Karpas-422 (cell line): ENCODE measurements at regions not wholly inside any gene's neighbourhood (a gene's known extent, or its start where the extent isn't known, plus 50 kb on each side); places are given as distances from the start of the nearest gene placed in this dataset.

Source experiments
- DNase-seq: peaks from one replicate; pipeline ENCODE4 v3.0.0-alpha.2; 2015
- H2AFZ ChIP-seq: fragments of 200-600 bp; sonication (generic); 2 replicates; pipeline ENCODE4 v1.6.1; 2014; ENCODE audit warnings: antibody characterized with exemption, low read length, mixed read lengths
- H3K27ac ChIP-seq: fragments of 200-600 bp; sonication (generic); 2 replicates; pipeline ENCODE4 v1.5.1; 2014; ENCODE audit warnings: mild to moderate bottlenecking, low read length, moderate library complexity
- H3K27me3 ChIP-seq: fragments of 200-600 bp; sonication (generic); 2 replicates; pipeline ENCODE4 v1.6.1; 2014; ENCODE audit warnings: low read length, mixed read lengths
- H3K36me3 ChIP-seq: fragments of 200-600 bp; sonication (generic); 2 replicates; pipeline ENCODE4 v1.6.1; 2014; ENCODE audit warnings: low read length, mixed read lengths; ENCODE audit not compliant: insufficient read depth
- H3K4me1 ChIP-seq: fragments of 200-600 bp; sonication (generic); 2 replicates; pipeline ENCODE4 v1.6.1; 2014; ENCODE audit warnings: mild to moderate bottlenecking, low read length, mixed read lengths
- H3K4me2 ChIP-seq: fragments of 200-600 bp; sonication (generic); 2 replicates; pipeline ENCODE4 v1.6.1; 2014; ENCODE audit warnings: low read length, low read depth, mild to moderate bottlenecking; ENCODE audit not compliant: poor library complexity, severe bottlenecking
- H3K4me3 ChIP-seq: fragments of 200-600 bp; sonication (generic); 2 replicates; pipeline ENCODE4 v1.5.1; 2014; ENCODE audit warnings: mild to moderate bottlenecking, antibody characterized with exemption, low read length, mixed read lengths
- H3K79me2 ChIP-seq: fragments of 200-600 bp; sonication (generic); 2 replicates; pipeline ENCODE4 v1.6.1; 2014; ENCODE audit warnings: mild to moderate bottlenecking, low read length, mixed read lengths
- H3K9ac ChIP-seq: fragments of 200-600 bp; sonication (generic); 2 replicates; pipeline ENCODE4 v1.6.0; 2014; ENCODE audit warnings: low read length
- H3K9me2 ChIP-seq: fragments of 200-600 bp; sonication (generic), shearing (Covaris generic); replicated peaks from 2 replicates; pipeline ENCODE4 v1.6.0; 2014; ENCODE audit warnings: mild to moderate bottlenecking, low read length, moderate library complexity; ENCODE audit not compliant: insufficient read depth
- H3K9me3 ChIP-seq: fragments of 300-700, 200-600 bp; sonication (generic); 2 replicates; pipeline ENCODE4 v1.6.1; 2014; ENCODE audit warnings: low read length, mixed read lengths
- H4K20me1 ChIP-seq: fragments of 200-600 bp; sonication (generic); 2 replicates; pipeline ENCODE4 v1.6.1; 2014; ENCODE audit warnings: mild to moderate bottlenecking, antibody characterized with exemption, low read length, low read depth; ENCODE audit not compliant: insufficient read depth

- no peak overlapping the region for H3K4me3 ChIP-seq
- H3K27ac ChIP-seq, result no peak overlapping the region
- no peaks in the 10 kb centered on the region for H4K20me1 ChIP-seq
- H3K4me1 ChIP-seq, result peaks cover 8% of the 10 kb centered on the region
- H3K27me3 ChIP-seq, result no peaks in the 10 kb centered on the region
- no peak overlapping the region for H3K4me2 ChIP-seq
- no peaks in the 10 kb centered on the region for H3K9me2 ChIP-seq
- no peaks in the 10 kb centered on the region for H3K9me3 ChIP-seq
- H3K79me2 ChIP-seq, result no peaks in the 10 kb centered on the region
- no peaks in the 10 kb centered on the region for H3K36me3 ChIP-seq
- no peak overlapping the region for H3K9ac ChIP-seq
- H2AFZ ChIP-seq, result no peak overlapping the region
- no peak for DNase-seq
Observed at GRCh38 chr3:182473191-182473710, 320.1 kb upstream of the ATP11B start.

- no peak for DNase-seq
- no peaks in the 10 kb centered on the region for H4K20me1 ChIP-seq
- H3K9ac ChIP-seq, result no peak overlapping the region
- H2AFZ ChIP-seq, result no peak overlapping the region
- H3K9me3 ChIP-seq, result no peaks in the 10 kb centered on the region
- H3K79me2 ChIP-seq, result no peaks in the 10 kb centered on the region
- H3K27me3 ChIP-seq, result no peaks in the 10 kb centered on the region
- H3K4me3 ChIP-seq, result no peak overlapping the region
- no peak overlapping the region for H3K27ac ChIP-seq
- H3K4me1 ChIP-seq, result no peaks in the 10 kb centered on the region
- no peaks in the 10 kb centered on the region for H3K36me3 ChIP-seq
- no peak overlapping the region for H3K4me2 ChIP-seq
- H3K9me2 ChIP-seq, result no peaks in the 10 kb centered on the region
Observed at GRCh38 chr3:182478369-182478768, 314.9 kb upstream of the ATP11B start.

GRCh38 chr3:182479419-182480336 is 313.6 kb upstream of the ATP11B start:
- Histone ChIP-seq H3K79me2 (no peaks in the 10 kb centered on the region), H4K20me1 (no peaks in the 10 kb centered on the region), H3K9me2 (no peaks in the 10 kb centered on the region), H3K9ac (no peak overlapping the region), H3K27ac (no peak overlapping the region), H2AFZ (no peak overlapping the region), H3K36me3 (no peaks in the 10 kb centered on the region), H3K27me3 (no peaks in the 10 kb centered on the region), H3K4me2 (no peak overlapping the region), H3K4me1 (no peaks in the 10 kb centered on the region), H3K9me3 (no peaks in the 10 kb centered on the region), H3K4me3 (no peak overlapping the region)
- DNase-seq, result no peak

DNA sequence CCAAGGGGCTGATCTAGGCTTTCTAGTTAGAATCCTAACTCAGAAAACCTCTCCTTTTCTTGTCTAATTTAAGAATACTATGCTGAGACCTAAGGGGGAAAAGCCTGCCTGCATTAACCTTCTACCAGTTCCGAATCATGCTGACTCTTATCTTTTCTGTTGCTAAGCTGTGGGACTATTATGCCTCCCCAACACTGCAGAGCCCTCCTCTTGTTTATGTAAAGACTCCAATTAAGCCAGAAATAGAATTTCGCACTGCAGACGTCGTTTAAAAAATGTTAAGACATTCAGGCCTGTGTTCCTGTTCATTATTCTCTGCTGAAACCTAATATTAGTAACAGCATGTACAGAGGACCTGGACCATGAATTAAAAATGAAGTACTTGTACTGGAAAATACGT is 310.6 kb upstream of the ATP11B start:
- no peaks in the 10 kb centered on the region for H3K79me2 ChIP-seq
- H3K4me3 ChIP-seq, result no peak overlapping the region
- DNase-seq, result no peak
- H3K9me2 ChIP-seq, result no peaks in the 10 kb centered on the region
- no peaks in the 10 kb centered on the region for H4K20me1 ChIP-seq
- no peak overlapping the region for H3K27ac ChIP-seq
- no peaks in the 10 kb centered on the region for H3K27me3 ChIP-seq
- H2AFZ ChIP-seq, result no peak overlapping the region; the same call in 1 of the 2 replicates
- no peaks in the 10 kb centered on the region for H3K36me3 ChIP-seq
- H3K4me1 ChIP-seq, result peaks cover 10% of the 10 kb centered on the region
- no peak overlapping the region for H3K4me2 ChIP-seq
- H3K9ac ChIP-seq, result no peak overlapping the region
- no peaks in the 10 kb centered on the region for H3K9me3 ChIP-seq

DNA sequence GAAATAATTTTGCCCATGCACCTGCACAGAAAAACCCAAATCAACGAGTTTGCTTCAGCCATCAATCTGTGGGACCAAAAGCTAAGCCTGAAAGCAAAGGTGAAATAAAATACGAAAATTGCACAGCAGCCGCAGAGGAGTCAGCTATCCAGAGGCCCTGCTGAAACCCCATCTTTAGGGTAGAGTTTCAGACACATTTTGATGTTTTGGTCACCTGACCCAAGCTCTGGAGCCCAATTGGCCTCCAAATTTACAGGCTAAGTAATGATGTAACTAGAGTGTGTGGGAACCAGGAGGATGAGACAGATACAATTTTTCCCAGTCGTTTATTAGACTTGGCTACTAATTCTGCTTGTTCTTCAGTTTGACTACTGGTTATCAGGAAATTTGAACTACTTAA is 308.6 kb upstream of the ATP11B start:
- H3K36me3 ChIP-seq, result no peaks in the 10 kb centered on the region
- H2AFZ ChIP-seq, result no peak overlapping the region
- H3K4me1 ChIP-seq, result peaks cover 10% of the 10 kb centered on the region
- H3K9me2 ChIP-seq, result no peaks in the 10 kb centered on the region
- H3K27me3 ChIP-seq, result no peaks in the 10 kb centered on the region
- no peak overlapping the region for H3K9ac ChIP-seq
- no peaks in the 10 kb centered on the region for H3K9me3 ChIP-seq
- no peak overlapping the region for H3K4me3 ChIP-seq
- no peak overlapping the region for H3K27ac ChIP-seq
- H3K4me2 ChIP-seq, result no peak overlapping the region
- no peak for DNase-seq
- no peaks in the 10 kb centered on the region for H4K20me1 ChIP-seq
- H3K79me2 ChIP-seq, result no peaks in the 10 kb centered on the region

GRCh38 chr3:182485301-182485700 is 308.0 kb upstream of the ATP11B start:
- Histone ChIP-seq H3K9me2 (no peaks in the 10 kb centered on the region), H3K27me3 (no peaks in the 10 kb centered on the region), H3K36me3 (no peaks in the 10 kb centered on the region), H3K27ac (no peak overlapping the region), H3K9ac (no peak overlapping the region), H3K79me2 (no peaks in the 10 kb centered on the region), H3K4me3 (no peak overlapping the region), H3K4me2 (no peak overlapping the region), H3K9me3 (no peaks in the 10 kb centered on the region), H4K20me1 (no peaks in the 10 kb centered on the region), H2AFZ (no peak overlapping the region), H3K4me1 (peaks cover 13% of the 10 kb centered on the region)
- DNase-seq, result no peak

DNA sequence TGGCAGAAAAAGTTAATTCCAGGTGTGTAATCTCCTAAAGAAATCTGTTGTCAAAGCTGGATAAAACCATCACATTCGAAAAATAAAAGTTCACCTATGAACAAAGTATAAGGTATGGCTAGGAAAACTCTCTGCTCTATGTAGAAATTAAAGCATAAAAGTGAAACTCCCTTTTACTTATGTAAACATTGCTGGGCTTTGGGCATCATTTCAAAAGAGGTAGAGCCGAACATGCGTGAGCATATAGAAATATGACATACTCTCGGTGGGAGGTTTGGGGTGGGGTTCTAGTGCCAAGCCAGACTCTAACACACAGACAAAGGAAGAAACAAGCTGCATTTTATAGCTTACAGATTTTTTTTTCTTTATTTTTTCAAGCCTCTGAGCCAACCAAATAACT is 306.8 kb upstream of the ATP11B start:
- H4K20me1 ChIP-seq, result no peaks in the 10 kb centered on the region
- peaks cover 24% of the 10 kb centered on the region for H3K4me1 ChIP-seq
- no peak overlapping the region for H3K27ac ChIP-seq
- H2AFZ ChIP-seq, result no peak overlapping the region
- DNase-seq, result no peak
- no peak overlapping the region for H3K4me3 ChIP-seq
- H3K9me2 ChIP-seq, result no peaks in the 10 kb centered on the region
- no peak overlapping the region for H3K9ac ChIP-seq
- H3K27me3 ChIP-seq, result no peaks in the 10 kb centered on the region
- H3K79me2 ChIP-seq, result no peaks in the 10 kb centered on the region
- no peaks in the 10 kb centered on the region for H3K36me3 ChIP-seq
- H3K4me2 ChIP-seq, result no peak overlapping the region
- no peaks in the 10 kb centered on the region for H3K9me3 ChIP-seq

DNA sequence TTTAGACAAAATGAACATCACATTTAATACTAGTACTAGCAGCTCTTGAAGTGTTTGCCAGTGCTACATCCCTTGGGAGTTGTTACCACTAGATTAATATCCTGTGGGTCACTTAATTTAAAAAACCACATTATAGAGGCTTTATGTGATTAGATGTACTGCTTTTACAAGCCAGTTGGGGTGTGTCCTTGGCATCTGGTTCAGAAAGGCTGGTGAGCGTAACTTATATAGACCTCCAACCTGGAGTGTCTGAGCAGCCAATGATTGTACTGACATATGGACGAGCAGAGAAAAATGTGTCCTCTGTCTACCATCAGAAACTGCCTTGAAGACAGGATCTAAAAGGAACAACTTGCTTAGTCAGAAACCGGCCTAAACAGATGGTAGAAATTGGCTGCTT is 306.2 kb upstream of the ATP11B start:
- DNase-seq, result no peak
- H2AFZ ChIP-seq, result peak overlapping the region; percentile 34; the same call in 1 of the 2 replicates
- no peaks in the 10 kb centered on the region for H3K36me3 ChIP-seq
- H3K27ac ChIP-seq, result no peak overlapping the region
- no peaks in the 10 kb centered on the region for H4K20me1 ChIP-seq
- H3K4me2 ChIP-seq, result no peak overlapping the region
- H3K79me2 ChIP-seq, result no peaks in the 10 kb centered on the region
- no peaks in the 10 kb centered on the region for H3K27me3 ChIP-seq
- H3K9ac ChIP-seq, result no peak overlapping the region
- H3K4me1 ChIP-seq, result peaks cover 30% of the 10 kb centered on the region
- H3K9me2 ChIP-seq, result no peaks in the 10 kb centered on the region
- H3K4me3 ChIP-seq, result no peak overlapping the region
- H3K9me3 ChIP-seq, result no peaks in the 10 kb centered on the region
